Osteoblast (primary cell): ENCODE measurements at regions not wholly inside any gene's neighbourhood (a gene's known extent, or its start where the extent isn't known, plus 50 kb on each side); places are given as distances from the start of the nearest gene placed in this dataset.

Experiments used
- DNase-seq: peaks from one replicate; pipeline ENCODE4 v3.0.0; 2011; ENCODE audit warnings: low spot score, mixed read lengths; ENCODE audit not compliant: insufficient read length; ENCODE audit errors: missing footprints
- H2AFZ ChIP-seq: 2 replicates; pipeline ENCODE4 v1.6.0; 2011; ENCODE audit warnings: mild to moderate bottlenecking, low read length
- H3K27ac ChIP-seq: 2 replicates; pipeline ENCODE4 v1.5.1; 2011; ENCODE audit warnings: mild to moderate bottlenecking, low read depth, low read length, moderate library complexity
- H3K27me3 ChIP-seq: 2 replicates; pipeline ENCODE4 v1.6.0; 2012; ENCODE audit warnings: mild to moderate bottlenecking, control low read depth, inconsistent platforms, low read length, moderate library complexity; ENCODE audit not compliant: insufficient read depth
- H3K36me3 ChIP-seq: 2 replicates; pipeline ENCODE4 v1.5.1; 2011; ENCODE audit warnings: mild to moderate bottlenecking, low read length, control low read depth, moderate library complexity; ENCODE audit not compliant: insufficient read depth
- H3K4me1 ChIP-seq: 2 replicates; pipeline ENCODE4 v1.5.1; 2011; ENCODE audit warnings: mild to moderate bottlenecking, low read length, control low read depth, moderate library complexity; ENCODE audit not compliant: insufficient read depth
- H3K4me2 ChIP-seq: 2 replicates; pipeline ENCODE4 v1.6.0; 2011; ENCODE audit warnings: mild to moderate bottlenecking, low read length; ENCODE audit not compliant: insufficient read depth
- H3K4me3 ChIP-seq: fragments of 200-600 bp; sonication (generic); 3 replicates; pipeline ENCODE4 v1.5.1; 2012; ENCODE audit warnings: mild to moderate bottlenecking, low read length, inconsistent platforms; ENCODE audit not compliant: insufficient read depth
- H3K79me2 ChIP-seq: 2 replicates; pipeline ENCODE4 v1.6.0; 2012; ENCODE audit warnings: mild to moderate bottlenecking, low read length, control low read depth, inconsistent platforms; ENCODE audit not compliant: insufficient read depth
- H3K9me3 ChIP-seq: 2 replicates; pipeline ENCODE4 v1.5.1; 2011; ENCODE audit warnings: low read depth, low read length, control low read depth
- H4K20me1 ChIP-seq: 2 replicates; pipeline ENCODE4 v1.6.0; 2012; ENCODE audit warnings: mild to moderate bottlenecking, low read length, control low read depth; ENCODE audit not compliant: insufficient read depth
- CTCF ChIP-seq: IDR thresholded peaks from 2 replicates; pipeline ENCODE4 v1.5.1; 2011; ENCODE audit warnings: mild to moderate bottlenecking, low read depth, low read length, moderate library complexity; ENCODE audit errors: extremely low read depth

DNA sequence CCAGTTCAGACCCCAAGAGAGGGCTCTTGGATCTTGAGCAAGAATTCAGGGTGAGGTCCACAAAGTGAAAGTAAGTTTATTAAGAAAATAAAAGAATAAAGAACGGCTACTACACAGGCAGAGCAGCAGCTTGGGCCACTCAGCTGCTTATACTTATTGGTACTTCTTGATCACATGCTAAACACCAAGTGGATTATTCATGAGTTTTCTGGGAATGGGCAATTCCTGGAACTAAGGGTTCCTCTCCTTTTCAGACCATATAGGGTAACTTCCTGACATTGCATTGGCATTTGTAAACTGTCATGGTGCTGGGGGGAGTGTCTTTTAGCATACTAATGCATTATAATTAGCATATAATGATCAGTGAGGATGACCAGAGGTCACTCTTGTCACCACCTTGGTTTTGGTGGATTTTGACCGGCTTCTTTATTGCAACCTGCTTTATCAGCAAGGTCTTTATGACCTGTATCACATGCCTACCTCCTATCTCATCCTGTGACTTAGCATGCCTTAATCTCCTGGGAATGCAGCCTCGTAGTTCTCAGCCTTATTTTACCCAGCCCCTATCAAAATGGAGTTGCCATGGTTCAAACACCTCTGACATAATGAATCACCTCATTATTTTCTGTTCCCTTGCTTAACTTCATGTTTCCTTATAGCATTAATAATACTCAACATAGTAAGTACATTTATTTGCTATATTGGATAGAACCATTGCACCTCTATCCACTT lies 476.3 kb downstream of the DTHD1 start:
- Histone ChIP-seq H3K4me3 (no peak overlapping the region), H3K27me3 (no peaks in the 10 kb centered on the region), H3K36me3 (no peaks in the 10 kb centered on the region), H4K20me1 (no peaks in the 10 kb centered on the region), H3K4me1 (no peaks in the 10 kb centered on the region), H2AFZ (no peak overlapping the region), H3K27ac (no peak overlapping the region), H3K9me3 (peaks cover 7% of the 10 kb centered on the region), H3K79me2 (no peaks in the 10 kb centered on the region), H3K4me2 (no peak overlapping the region)
- TF ChIP-seq CTCF: no peak
- DNase-seq: no peak

DNA sequence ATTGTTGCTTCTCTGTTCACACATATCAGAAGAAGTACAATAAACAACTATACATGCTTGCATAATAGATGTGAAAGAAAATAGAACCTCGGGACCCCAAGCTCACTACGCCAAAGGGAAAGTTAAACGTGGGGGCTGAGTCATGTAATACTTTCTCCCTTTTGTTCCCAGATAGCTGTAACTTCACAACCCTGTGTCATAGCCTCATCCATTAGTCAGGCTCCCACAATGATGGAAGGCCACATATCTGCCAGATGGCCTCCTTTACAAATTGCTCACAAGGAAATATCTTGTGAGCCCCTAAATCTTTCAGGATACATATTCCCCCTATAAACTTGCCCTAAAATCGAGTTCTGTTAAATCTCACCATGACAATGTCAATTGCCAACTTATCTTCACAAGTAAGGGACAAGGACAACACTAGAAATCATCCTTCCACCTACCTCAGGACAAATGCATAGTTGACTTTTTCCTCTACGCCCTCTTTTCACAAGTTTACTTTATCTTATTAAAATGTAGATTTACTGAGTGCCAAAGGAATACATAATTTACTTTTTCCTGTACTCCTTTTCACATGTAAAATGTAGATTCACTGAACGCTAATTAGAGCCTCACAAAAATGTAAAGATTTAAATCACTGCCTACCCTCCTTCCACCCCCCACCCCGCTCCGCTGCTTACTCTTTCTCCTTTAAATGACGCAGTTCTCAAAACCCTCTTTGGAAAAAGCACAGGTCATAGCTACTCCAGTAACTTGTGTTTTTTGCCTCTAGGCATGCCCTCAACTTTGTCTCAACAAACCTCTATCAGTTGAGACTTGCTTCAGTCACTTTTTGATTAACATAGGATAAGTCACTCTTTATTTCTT lies 477.1 kb downstream of the DTHD1 start:
- no peak overlapping the region for H2AFZ ChIP-seq
- no peak for TF ChIP-seq CTCF
- no peak overlapping the region for H3K27ac ChIP-seq
- H3K27me3 ChIP-seq: no peaks in the 10 kb centered on the region
- H3K36me3 ChIP-seq: no peaks in the 10 kb centered on the region
- H3K4me2 ChIP-seq: no peak overlapping the region
- DNase-seq: no peak
- no peak overlapping the region for H3K4me3 ChIP-seq
- peaks cover 7% of the 10 kb centered on the region for H3K9me3 ChIP-seq
- H4K20me1 ChIP-seq: no peaks in the 10 kb centered on the region
- no peaks in the 10 kb centered on the region for H3K79me2 ChIP-seq
- no peaks in the 10 kb centered on the region for H3K4me1 ChIP-seq

DNA sequence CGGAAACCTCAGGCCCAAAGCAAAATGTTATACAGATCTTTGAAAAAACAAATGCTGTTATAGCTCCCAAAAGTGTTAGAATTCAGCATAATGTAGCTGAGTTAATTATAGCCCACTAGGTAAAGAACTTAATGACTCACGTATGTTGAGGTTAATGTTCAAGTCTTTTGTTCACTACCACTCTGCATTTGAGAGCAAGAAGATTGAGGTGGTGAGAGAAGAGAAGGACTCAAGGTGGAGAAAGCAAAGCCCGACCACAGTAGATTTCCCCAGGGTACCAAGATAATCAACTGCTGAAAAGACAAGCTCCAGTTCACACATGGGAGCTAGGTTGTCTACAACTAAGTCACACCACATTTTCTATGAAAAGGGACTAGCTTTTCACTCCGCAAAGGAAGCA lies 480.2 kb downstream of the DTHD1 start:
- Histone ChIP-seq H3K27ac (no peak overlapping the region), H3K36me3 (no peaks in the 10 kb centered on the region), H3K79me2 (no peaks in the 10 kb centered on the region), H3K9me3 (peaks cover 7% of the 10 kb centered on the region), H2AFZ (no peak overlapping the region), H3K4me2 (no peak overlapping the region), H3K4me1 (no peaks in the 10 kb centered on the region), H4K20me1 (no peaks in the 10 kb centered on the region), H3K4me3 (no peak overlapping the region), H3K27me3 (no peaks in the 10 kb centered on the region)
- TF ChIP-seq CTCF: no peak
- no peak for DNase-seq

GRCh38 chr4:36763814-36764213 lies 480.7 kb upstream of the NWD2 start:
- H2AFZ ChIP-seq: no peak overlapping the region
- H3K4me2 ChIP-seq: no peak overlapping the region
- peaks cover 7% of the 10 kb centered on the region for H3K9me3 ChIP-seq
- H4K20me1 ChIP-seq: no peaks in the 10 kb centered on the region
- no peaks in the 10 kb centered on the region for H3K27me3 ChIP-seq
- H3K79me2 ChIP-seq: no peaks in the 10 kb centered on the region
- no peak overlapping the region for H3K4me3 ChIP-seq
- no peak overlapping the region for H3K27ac ChIP-seq
- no peaks in the 10 kb centered on the region for H3K4me1 ChIP-seq
- no peak for DNase-seq
- no peaks in the 10 kb centered on the region for H3K36me3 ChIP-seq
- TF ChIP-seq CTCF: no peak
